Adrenal gland (tissue), 5 donors: ENCODE measurements at regions not wholly inside any gene's neighbourhood (a gene's known extent, or its start where the extent isn't known, plus 50 kb on each side); places are given as distances from the start of the nearest gene placed in this dataset.

Experiments
- CTCF ChIP-seq, 6 experiments: fragments of 450-650 bp in 4 of 6; fragments of 200-600 bp in 2 of 6; sonication (generic) in 1 of 6; IDR thresholded peaks; 1 replicate in 5 of 6; 2 replicates in 1 of 6; pipeline versions ENCODE4 v1.5.1 to v1.8.0; 2016 to 2021; ENCODE audit warnings: antibody characterized with exemption in 6 of 6, mild to moderate bottlenecking in 2 of 6, moderate library complexity in 1 of 6
- POLR2A ChIP-seq, 2 donors: fragments of 450-650 bp; IDR thresholded peaks; one replicate each; pipeline ENCODE4 v1.6.1; 2017; ENCODE audit warnings: antibody characterized with exemption in 2 of 2, mild to moderate bottlenecking in 2 of 2, moderate library complexity in 1 of 2
- donor health status: DM: no; HTN: no; CAD: no.

- TF ChIP-seq CTCF (IDR thresholded peaks at IDR 0.05) = no peak
- TF ChIP-seq POLR2A (IDR thresholded peaks at IDR 0.05) = no peak
These were observed 163.8 kb downstream of the FBLN2 start for GRCh38 chr3:13712682-13713180.
